H7 (cell line): ENCODE measurements at regions not wholly inside any gene's neighbourhood (a gene's known extent, or its start where the extent isn't known, plus 50 kb on each side); places are given as distances from the start of the nearest gene placed in this dataset.
A peak's percentile ranks its signal among the peaks of the same experiment; 100 is the strongest.
"Not testable (repeated sequence)": the region's sequence is repeated elsewhere in the genome, so short reads cannot be mapped to it uniquely, and the experiment has no call there.

ENCODE experiments used
- DNase-seq: peaks from one replicate; pipeline ENCODE4 v3.0.0; 2012
- H3K27me3 ChIP-seq: 2 replicates; pipeline ENCODE4 v1.6.0; 2011; ENCODE audit warnings: mild to moderate bottlenecking, low read length; ENCODE audit not compliant: control insufficient read depth, insufficient read depth
- H3K36me3 ChIP-seq: replicated peaks from 2 replicates; pipeline ENCODE4 v1.5.1; 2011; ENCODE audit warnings: low read length; ENCODE audit not compliant: control insufficient read depth, insufficient read depth
- H3K4me3 ChIP-seq: 2 replicates; pipeline ENCODE4 v1.5.1; 2011; ENCODE audit warnings: low read depth, mild to moderate bottlenecking, control low read depth, low read length, moderate library complexity; ENCODE audit not compliant: insufficient read depth

DNA sequence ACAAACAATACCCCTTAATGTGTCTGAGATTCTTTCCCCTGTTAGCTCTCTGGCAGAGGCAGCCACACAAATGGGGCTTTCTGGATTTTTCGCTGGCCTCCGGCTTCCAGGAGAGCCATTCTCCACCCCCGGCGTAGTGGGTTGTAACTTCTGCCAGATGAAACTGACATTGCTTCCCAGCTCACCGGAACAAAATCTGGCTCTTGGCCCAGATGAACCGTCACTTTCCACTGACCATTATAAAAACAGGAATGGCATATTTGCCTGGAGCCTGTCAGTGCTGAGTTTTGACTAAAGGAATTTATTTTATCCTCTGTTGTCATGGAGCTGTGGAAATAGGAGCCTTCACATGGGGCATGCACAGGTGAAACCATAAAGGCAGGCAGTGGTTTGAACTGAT is 120.6 kb upstream of the GPR12 start:
- Histone ChIP-seq H3K4me3 (no peak overlapping the region), H3K27me3 (no peaks in the 10 kb centered on the region), H3K36me3 (no peaks in the 10 kb centered on the region)
- no peak for DNase-seq

DNA sequence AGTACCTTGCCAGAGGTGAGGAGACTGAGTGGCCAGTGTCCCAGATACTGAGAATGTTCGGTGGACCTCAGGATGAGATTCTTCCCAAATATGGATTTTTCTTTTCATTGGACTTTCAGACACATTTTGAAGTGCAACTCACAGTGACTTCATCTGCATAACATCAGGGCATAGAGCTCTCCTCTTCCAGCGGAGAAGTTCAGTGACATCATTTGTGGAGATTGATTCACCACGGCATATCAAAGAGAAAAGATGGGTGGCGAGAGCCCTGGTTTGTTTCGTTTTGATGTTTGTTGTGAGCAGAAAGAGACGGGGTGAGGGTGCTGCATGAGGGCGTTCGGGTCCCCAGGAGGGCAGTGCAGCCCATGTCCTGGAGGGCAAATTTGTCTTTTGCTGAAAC is 120.1 kb upstream of the GPR12 start:
- H3K27me3 ChIP-seq = no peaks in the 10 kb centered on the region
- no peaks in the 10 kb centered on the region for H3K36me3 ChIP-seq
- no peak for DNase-seq
- no peak overlapping the region for H3K4me3 ChIP-seq

DNA sequence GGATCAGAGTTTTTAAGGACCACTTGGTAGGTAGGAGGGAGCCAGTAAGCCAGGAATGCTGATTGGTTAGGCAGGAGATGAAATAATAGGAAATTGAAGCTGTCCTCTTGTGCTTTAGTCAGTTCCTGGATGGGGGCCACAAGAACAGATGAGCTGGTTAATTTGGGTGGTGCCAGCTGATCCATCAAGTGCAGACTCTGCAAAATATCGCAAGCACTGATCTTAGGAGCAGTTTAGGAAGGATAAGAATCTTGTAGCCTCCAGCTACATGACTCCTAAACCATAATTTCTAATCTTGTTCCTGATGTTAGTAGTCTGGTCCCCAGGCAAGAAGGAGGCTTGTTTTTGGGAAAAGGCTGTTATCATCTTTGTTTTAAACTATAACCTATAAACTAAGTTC is 117.9 kb upstream of the GPR12 start:
- no peak for DNase-seq
- H3K27me3 ChIP-seq = no peaks in the 10 kb centered on the region
- H3K4me3 ChIP-seq = no peak overlapping the region
- H3K36me3 ChIP-seq = no peaks in the 10 kb centered on the region

DNA sequence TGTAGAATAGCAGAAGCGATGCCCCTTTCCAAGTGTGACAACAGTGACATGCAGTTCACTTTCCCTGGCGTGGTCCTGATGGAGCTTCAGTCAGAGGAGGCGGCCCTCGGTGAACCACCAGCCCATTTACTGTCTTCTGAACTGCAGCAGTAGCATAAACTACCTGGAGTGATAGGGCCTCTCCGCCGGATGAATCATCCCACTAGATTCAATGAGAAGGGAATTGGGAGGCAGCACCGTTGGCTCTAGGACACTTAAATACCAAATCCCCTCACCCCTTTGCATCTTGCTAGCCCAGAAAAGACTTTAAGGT is 112.8 kb upstream of the GPR12 start:
- no peak overlapping the region for H3K4me3 ChIP-seq
- no peaks in the 10 kb centered on the region; the same call in 1 of the 2 replicates for H3K27me3 ChIP-seq
- no peaks in the 10 kb centered on the region for H3K36me3 ChIP-seq
- DNase-seq = no peak

DNA sequence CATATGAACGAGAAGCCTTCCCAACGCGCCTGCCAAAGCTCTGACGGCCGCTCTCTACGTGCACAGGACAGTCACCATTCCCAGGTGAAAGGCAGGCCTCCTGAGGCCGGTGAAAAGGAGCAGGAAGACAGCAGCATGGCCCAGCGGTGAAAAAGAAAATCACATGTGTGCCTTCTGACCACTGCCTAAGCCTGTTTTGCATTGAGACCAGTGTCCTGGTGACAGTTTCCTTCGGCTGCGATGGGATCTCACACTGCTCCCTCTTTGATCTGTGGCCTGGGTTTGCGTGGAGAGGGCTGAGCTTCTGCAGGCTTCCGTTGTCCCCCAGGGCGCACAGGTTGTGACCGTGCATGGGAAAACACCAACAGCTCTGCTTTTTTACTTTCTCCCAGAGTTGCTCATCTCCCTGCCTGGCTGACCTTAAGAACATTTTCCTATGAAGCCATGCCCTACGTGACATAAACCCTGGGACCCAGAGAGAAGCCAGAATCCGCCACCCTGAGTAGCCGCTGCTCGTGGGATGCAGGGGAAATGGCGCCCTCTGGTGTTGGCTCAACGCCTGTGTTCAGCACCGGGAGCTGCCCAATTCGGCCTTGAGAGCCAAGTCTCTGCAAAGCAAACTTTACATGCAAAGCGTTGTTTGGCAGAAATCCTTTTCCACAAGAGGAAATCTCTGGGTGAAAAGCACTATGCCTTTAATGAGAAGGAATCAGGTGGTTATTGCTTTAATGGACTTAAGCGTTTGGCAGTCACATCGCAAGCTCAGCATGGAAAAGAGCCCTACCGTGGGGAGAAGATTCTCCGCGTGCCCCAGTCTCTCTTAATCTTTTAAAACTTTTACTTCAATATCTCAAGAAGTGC is 112.2 kb upstream of the GPR12 start:
- H3K4me3 ChIP-seq = no peak overlapping the region
- no peaks in the 10 kb centered on the region for H3K36me3 ChIP-seq
- peak; percentile 59 for DNase-seq
- H3K27me3 ChIP-seq = no peaks in the 10 kb centered on the region; the same call in 1 of the 2 replicates

DNA sequence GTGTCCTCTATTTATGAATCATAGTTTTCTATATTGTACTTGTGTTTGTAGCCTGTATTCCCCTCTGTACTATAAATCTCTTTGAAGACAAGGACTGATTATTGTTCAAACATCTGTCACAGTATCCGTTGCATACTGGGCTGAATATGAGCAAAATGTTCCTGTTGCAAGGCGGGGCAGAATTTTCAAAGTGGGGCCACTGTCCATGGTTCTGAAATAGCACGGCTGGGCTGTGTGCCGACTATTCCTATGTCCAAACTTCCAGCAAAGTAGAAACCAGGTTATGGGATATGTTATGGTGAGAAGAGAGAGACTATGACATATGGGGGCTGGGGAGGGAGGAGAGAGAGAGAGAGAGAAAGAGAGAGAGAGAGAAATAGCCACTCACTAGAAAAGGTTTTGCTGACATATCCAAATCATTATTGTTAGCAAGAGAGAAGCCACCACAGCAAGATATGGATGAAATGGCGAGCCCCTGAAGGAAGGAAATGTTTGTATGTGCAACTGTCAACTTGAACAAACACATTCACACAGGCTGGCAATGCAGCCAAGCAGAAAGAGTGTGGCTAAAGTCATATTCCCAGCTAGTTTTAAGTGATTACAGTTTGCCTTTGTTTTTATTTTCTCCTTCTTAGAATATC is 107.0 kb upstream of the GPR12 start:
- peak; percentile 38 for DNase-seq
- H3K4me3 ChIP-seq = no peak overlapping the region
- H3K27me3 ChIP-seq = no peaks in the 10 kb centered on the region; the same call in 1 of the 2 replicates
- no peaks in the 10 kb centered on the region for H3K36me3 ChIP-seq

DNA sequence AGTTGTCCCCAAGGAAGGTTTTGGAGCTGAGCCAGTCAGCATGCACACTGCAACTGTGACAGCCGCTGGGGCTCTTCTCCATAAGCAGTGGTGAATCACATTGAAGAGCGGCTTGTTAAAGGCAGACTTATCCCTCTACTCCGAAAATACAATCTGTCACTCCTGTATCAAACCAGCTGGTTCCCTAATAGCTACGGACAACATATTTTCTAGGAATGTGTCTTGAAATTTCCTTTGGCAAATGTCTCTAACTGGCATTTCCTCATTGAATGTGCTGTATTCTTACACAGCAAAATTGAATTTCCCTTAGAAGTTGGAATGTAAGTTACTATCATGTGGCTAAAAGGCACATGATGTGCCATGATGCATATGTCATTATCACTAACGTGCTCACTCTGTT is 104.0 kb upstream of the GPR12 start:
- H3K27me3 ChIP-seq = no peaks in the 10 kb centered on the region; the same call in 1 of the 2 replicates

DNA sequence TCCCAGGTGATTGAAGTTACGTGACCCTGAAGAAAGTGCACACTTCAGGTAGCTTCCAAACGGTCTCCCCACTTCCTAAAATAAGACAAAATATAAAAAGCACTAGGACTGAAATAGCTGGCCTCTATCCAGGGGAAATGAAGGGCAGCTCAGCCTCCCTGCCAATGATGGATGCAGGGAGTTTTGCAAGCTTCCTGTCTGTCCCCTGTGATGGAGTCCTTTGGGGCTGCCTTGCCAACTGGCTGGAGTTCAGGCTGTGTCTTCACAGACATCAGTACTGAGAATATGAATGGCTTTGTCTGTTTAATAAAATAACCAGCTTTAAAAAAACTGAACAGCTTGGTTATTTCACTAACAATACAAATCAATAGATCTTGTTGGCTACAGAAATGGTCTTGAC is 101.4 kb upstream of the GPR12 start:
- Histone ChIP-seq H3K27me3 (no peaks in the 10 kb centered on the region), H3K36me3 (no peaks in the 10 kb centered on the region), H3K4me3 (no peak overlapping the region)
- DNase-seq = no peak

More for the DNA sequence above, 104.0 kb upstream of the GPR12 start:
- no peak for DNase-seq
- no peak overlapping the region for H3K4me3 ChIP-seq
- no peaks in the 10 kb centered on the region for H3K36me3 ChIP-seq

DNA sequence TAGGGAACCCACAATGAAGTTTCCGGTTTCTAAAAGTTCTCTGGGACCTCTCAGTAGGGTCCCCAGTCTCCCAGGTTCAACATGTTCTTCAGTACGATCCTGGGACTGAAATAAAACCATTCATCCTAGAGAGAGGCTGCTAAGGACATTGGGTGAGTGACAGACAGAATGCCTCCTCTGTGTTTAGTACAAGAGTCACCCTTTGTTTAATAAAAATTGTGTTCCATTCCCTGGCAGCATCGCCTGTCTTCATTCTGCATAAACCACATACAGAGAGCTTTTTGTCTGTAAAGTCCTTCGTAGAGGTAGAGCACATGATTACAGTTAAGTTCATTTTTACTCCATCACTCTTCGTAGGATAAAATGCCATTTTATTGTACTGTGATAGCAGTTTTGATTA is 95.3 kb upstream of the GPR12 start:
- H3K27me3 ChIP-seq = no peaks in the 10 kb centered on the region
- DNase-seq = no peak
- H3K36me3 ChIP-seq = no peaks in the 10 kb centered on the region
- no peak overlapping the region for H3K4me3 ChIP-seq

DNA sequence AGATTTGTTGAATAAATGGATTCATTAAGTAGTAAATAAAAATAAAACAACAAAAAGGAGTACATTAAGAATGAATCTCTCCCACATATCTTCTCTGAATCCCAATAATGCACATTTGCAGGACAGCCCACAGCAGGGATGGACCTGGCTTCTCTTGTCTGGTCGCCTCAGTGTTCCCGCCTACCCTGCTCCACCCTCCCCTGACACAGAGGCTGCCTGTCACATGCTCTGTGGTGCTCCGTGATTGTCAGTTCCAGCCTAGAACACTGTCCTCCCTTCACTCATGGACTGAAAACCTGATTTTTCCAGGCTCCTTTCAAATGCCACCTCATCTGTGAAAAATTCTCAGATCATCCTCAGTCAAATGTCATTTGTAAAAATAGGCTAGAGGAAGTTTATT is 94.5 kb upstream of the GPR12 start:
- Histone ChIP-seq H3K4me3 (no peak overlapping the region), H3K27me3 (no peaks in the 10 kb centered on the region), H3K36me3 (no peaks in the 10 kb centered on the region)
- no peak for DNase-seq

DNA sequence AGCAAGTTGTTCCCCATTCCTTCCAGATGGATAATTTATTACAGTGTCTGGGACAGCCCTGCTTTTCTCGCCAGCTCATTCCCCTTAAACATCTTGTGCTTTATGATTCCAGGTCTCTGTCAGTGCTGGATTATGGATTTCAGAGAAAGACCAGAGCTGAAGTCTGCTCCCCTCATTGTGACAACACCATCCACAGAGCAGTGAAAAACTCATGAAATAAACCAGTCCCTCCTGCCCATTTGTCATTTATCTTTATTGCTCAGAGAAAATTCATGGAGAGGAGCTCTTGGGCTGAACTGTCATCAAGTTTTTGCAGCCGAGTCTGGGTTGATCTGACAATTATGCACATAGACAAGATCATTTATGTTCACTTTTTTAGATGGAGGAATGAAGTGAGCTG is 92.7 kb upstream of the GPR12 start:
- no peak overlapping the region for H3K4me3 ChIP-seq
- DNase-seq = no peak
- H3K27me3 ChIP-seq = no peaks in the 10 kb centered on the region
- no peaks in the 10 kb centered on the region for H3K36me3 ChIP-seq

DNA sequence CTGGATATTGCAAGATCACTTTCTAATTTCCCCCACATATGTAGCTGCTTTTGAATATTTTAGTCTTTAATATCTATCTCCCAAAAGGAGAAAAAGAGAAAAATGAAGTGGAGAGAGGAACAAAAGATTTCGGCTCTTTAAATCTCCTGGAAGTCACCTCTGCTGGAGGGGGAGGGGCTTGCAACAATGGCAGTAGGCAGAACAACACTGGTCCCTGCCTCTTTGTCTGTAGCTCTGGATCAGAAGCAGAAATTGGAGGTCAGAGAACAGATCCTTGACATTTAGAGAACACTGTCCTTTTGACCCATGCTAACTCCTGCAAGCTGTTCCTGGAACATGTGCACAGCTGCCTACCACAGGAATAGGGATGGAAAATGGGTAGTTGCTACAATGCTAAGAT is 86.7 kb upstream of the GPR12 start:
- Histone ChIP-seq H3K4me3 (no peak overlapping the region), H3K36me3 (no peaks in the 10 kb centered on the region), H3K27me3 (no peaks in the 10 kb centered on the region)
- peak; percentile 72 for DNase-seq

DNA sequence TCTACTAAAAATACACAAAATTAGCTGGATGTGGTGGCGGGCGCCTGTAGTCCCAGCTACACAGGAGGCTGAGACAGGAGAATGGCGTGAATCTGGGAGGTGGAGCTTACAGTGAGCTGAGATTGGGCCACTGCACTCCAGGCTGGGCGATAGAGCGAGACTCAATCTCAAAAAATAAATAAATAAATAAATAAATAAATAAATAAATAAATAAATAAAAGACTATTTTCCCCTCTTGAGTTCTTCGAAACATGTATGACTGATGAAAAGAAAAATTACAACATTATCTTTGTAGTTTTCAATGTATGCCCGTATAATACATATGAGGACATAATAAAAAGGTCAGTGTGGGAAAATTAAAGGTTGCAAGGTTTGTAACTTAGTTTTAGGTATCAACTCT is 84.5 kb upstream of the GPR12 start:
- H3K27me3 ChIP-seq, H3K4me3 ChIP-seq, H3K36me3 ChIP-seq, DNase-seq: not testable (repeated sequence)

DNA sequence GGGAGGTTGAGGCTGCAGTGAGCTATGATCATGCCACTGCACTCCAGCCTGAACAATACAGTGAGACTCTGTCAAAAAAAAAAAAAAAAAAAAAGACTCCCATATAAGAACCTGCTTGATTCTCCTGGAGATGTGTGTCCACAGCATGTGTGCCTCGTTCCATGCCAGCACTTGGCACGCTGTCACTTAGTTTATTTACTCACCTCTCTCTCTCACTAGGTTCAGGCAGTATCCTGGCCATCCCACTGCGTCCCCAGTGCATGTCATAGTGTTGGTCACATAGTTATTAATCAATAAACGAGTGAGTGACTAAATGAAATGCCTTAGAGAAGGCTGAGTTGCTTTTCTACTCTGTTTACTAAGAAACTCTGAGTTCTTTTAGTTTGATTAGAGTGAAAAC is 79.1 kb upstream of the GPR12 start:
- Histone ChIP-seq H3K4me3 (no peak overlapping the region), H3K27me3 (no peaks in the 10 kb centered on the region; the same call in 1 of the 2 replicates), H3K36me3 (no peaks in the 10 kb centered on the region)
- DNase-seq = no peak

DNA sequence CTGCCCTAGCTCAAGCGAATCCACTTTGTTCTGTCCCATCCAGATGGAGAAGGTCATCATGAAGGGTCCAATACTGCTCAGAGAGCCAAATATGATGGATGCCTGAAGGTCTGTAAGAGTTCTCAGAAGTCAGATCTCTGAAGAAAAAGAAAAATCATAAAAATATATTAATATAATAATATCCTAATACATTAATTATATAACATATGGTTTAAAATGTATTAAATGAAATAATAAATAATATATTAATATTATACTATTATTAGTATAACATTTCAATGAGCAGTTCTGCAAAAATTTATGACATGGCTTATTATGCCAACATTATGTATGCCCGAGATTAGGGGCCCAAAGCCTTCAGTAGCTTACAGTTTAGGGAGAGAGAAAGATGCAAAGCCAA is 78.2 kb upstream of the GPR12 start:
- Histone ChIP-seq H3K27me3 (no peaks in the 10 kb centered on the region; the same call in 1 of the 2 replicates), H3K36me3 (no peaks in the 10 kb centered on the region), H3K4me3 (no peak overlapping the region)
- no peak for DNase-seq
